GM10248 (cell line): ENCODE measurements at regions not wholly inside any gene's neighbourhood (a gene's known extent, or its start where the extent isn't known, plus 50 kb on each side); places are given as distances from the start of the nearest gene placed in this dataset.

ENCODE experiments used
- CTCF ChIA-PET: fragments of 300-600 bp; sonication (Branson Sonifier 250); formaldehyde crosslinking; extraction: SDS; loops from one replicate; lab custom pipeline; 2021; ENCODE audit warnings: antibody characterized with exemption; lab: Yijun Ruan, JAX
- POLR2A ChIA-PET: fragments of 350-650 bp; sonication (Branson Sonifier 250); formaldehyde crosslinking; extraction: SDS; loops from one replicate; lab custom pipeline; 2020; ENCODE audit warnings: antibody characterized with exemption; lab: Yijun Ruan, JAX
- DNase-seq: peaks from one replicate; pipeline ENCODE4 v3.0.0; 2012; ENCODE audit errors: extremely low spot score
- CTCF ChIP-seq: IDR thresholded peaks from 2 replicates; pipeline ENCODE4 v1.5.1; 2012; ENCODE audit warnings: mild to moderate bottlenecking, low read depth; ENCODE audit errors: extremely low read depth, missing control alignments, control extremely low read depth

GRCh38 chr1:213572912-213573647, 414.7 kb upstream of the PROX1 start:
- TF ChIP-seq CTCF = no peak
- no peak for DNase-seq
- POLR2A ChIA-PET = interaction anchor here (0.6 kb wide), 1 partner anchor 1635 kb away, joined by 3 read pairs; no protein-coding TSS in a partner anchor
- CTCF ChIA-PET = interaction anchor here (1.0 kb wide), 1 partner anchor 13 kb away, joined by 3 read pairs; no protein-coding TSS in a partner anchor

- DNase-seq = no peak
- no peak for TF ChIP-seq CTCF
- POLR2A ChIA-PET = no interaction called here
- CTCF ChIA-PET = interaction anchor here (1.0 kb wide), 1 partner anchor 13 kb away, joined by 3 read pairs; no protein-coding TSS in a partner anchor
Observed at GRCh38 chr1:213573648-213574009, 414.1 kb upstream of the PROX1 start.

- no peak for TF ChIP-seq CTCF
- DNase-seq = no peak
- ChIA-PET CTCF (interaction anchor here (1.2 kb wide), 1 partner anchor 22 kb away, joined by 3 read pairs; no protein-coding TSS in a partner anchor), POLR2A (no interaction called here)
Observed at GRCh38 chr1:213582976-213583567, 404.7 kb upstream of the PROX1 start.

- ChIA-PET CTCF (no interaction called here), POLR2A (no interaction called here)
- TF ChIP-seq CTCF = no peak
- no peak for DNase-seq
Observed at GRCh38 chr1:213584272-213584671, 403.5 kb upstream of the PROX1 start.

GRCh38 chr1:213585402-213585801, 402.4 kb upstream of the PROX1 start:
- ChIA-PET CTCF (interaction anchor here (1.5 kb wide), 1 partner anchor 12 kb away, joined by 3 read pairs; no protein-coding TSS in a partner anchor), POLR2A (no interaction called here)
- no peak for TF ChIP-seq CTCF
- no peak for DNase-seq

- no peak for TF ChIP-seq CTCF
- CTCF ChIA-PET = interaction anchor here (1.5 kb wide), 1 partner anchor 13 kb away, joined by 3 read pairs; no protein-coding TSS in a partner anchor
- no peak for DNase-seq
- POLR2A ChIA-PET = no interaction called here
Observed at GRCh38 chr1:213585959-213586586, 401.7 kb upstream of the PROX1 start.
